ENCODE measurements at regions not wholly inside any gene's neighbourhood (a gene's known extent, or its start where the extent isn't known, plus 50 kb on each side); places are given as distances from the start of the nearest gene placed in this dataset.
"Not testable (repeated sequence)": the region's sequence is repeated elsewhere in the genome, so short reads cannot be mapped to it uniquely, and the experiment has no call there.

- no peak overlapping the region for H3K4me3 ChIP-seq (ENCODE audit: low read length)
- no peak for DNase-seq (ENCODE audit: low read depth)
- no peak for TF ChIP-seq CTCF (IDR thresholded peaks at IDR 0.05; ENCODE audit: insufficient read depth, low read depth, low read length, missing control alignments)
Observed at GRCh38 chr1:240722788-240723187, 110.8 kb upstream of the GREM2 start.

GRCh38 chr1:240720976-240721375, 109.0 kb upstream of the GREM2 start:
- TF ChIP-seq CTCF (IDR thresholded peaks at IDR 0.05; ENCODE audit: insufficient read depth, low read depth, low read length, missing control alignments) = no peak
- no peak overlapping the region for H3K4me3 ChIP-seq (ENCODE audit: low read length)
- peak; percentile 1 for DNase-seq (ENCODE audit: low read depth)

- no peak for DNase-seq (ENCODE audit: low read depth)
- TF ChIP-seq CTCF (IDR thresholded peaks at IDR 0.05; ENCODE audit: insufficient read depth, low read depth, low read length, missing control alignments) = no peak
- H3K4me3 ChIP-seq (ENCODE audit: low read length) = no peak overlapping the region
Observed at GRCh38 chr1:240719953-240720700, 108.2 kb upstream of the GREM2 start.

- not testable (repeated sequence) for H3K4me3 ChIP-seq (ENCODE audit: low read length); DNase-seq (ENCODE audit: low read depth)
Observed at GRCh38 chr1:240716538-240716937, 104.6 kb upstream of the GREM2 start.

- TF ChIP-seq CTCF (IDR thresholded peaks at IDR 0.05; ENCODE audit: insufficient read depth, low read depth, low read length, missing control alignments) = no peak
- H3K4me3 ChIP-seq (ENCODE audit: low read length) = no peak overlapping the region
- DNase-seq (ENCODE audit: low read depth) = no peak
Observed at GRCh38 chr1:240714568-240715292, 102.8 kb upstream of the GREM2 start.

GRCh38 chr1:240712014-240712731, 100.2 kb upstream of the GREM2 start:
- no peak for TF ChIP-seq CTCF (IDR thresholded peaks at IDR 0.05; ENCODE audit: insufficient read depth, low read depth, low read length, missing control alignments)
- no peak for DNase-seq (ENCODE audit: low read depth)
- no peak overlapping the region for H3K4me3 ChIP-seq (ENCODE audit: low read length)

GRCh38 chr1:240711020-240711419, 99.1 kb upstream of the GREM2 start:
- TF ChIP-seq CTCF (IDR thresholded peaks at IDR 0.05; ENCODE audit: insufficient read depth, low read depth, low read length, missing control alignments) = no peak
- DNase-seq (ENCODE audit: low read depth) = no peak
- H3K4me3 ChIP-seq (ENCODE audit: low read length) = no peak overlapping the region
